Osteoblast (primary cell): ENCODE measurements at regions not wholly inside any gene's neighbourhood (a gene's known extent, or its start where the extent isn't known, plus 50 kb on each side); places are given as distances from the start of the nearest gene placed in this dataset.

Source experiments
- DNase-seq: peaks from one replicate; pipeline ENCODE4 v3.0.0; 2011; ENCODE audit warnings: low spot score, mixed read lengths; ENCODE audit not compliant: insufficient read length; ENCODE audit errors: missing footprints
- H2AFZ ChIP-seq: 2 replicates; pipeline ENCODE4 v1.6.0; 2011; ENCODE audit warnings: mild to moderate bottlenecking, low read length
- H3K27ac ChIP-seq: 2 replicates; pipeline ENCODE4 v1.5.1; 2011; ENCODE audit warnings: mild to moderate bottlenecking, low read depth, low read length, moderate library complexity
- H3K27me3 ChIP-seq: 2 replicates; pipeline ENCODE4 v1.6.0; 2012; ENCODE audit warnings: mild to moderate bottlenecking, control low read depth, inconsistent platforms, low read length, moderate library complexity; ENCODE audit not compliant: insufficient read depth
- H3K36me3 ChIP-seq: 2 replicates; pipeline ENCODE4 v1.5.1; 2011; ENCODE audit warnings: mild to moderate bottlenecking, low read length, control low read depth, moderate library complexity; ENCODE audit not compliant: insufficient read depth
- H3K4me1 ChIP-seq: 2 replicates; pipeline ENCODE4 v1.5.1; 2011; ENCODE audit warnings: mild to moderate bottlenecking, low read length, control low read depth, moderate library complexity; ENCODE audit not compliant: insufficient read depth
- H3K4me2 ChIP-seq: 2 replicates; pipeline ENCODE4 v1.6.0; 2011; ENCODE audit warnings: mild to moderate bottlenecking, low read length; ENCODE audit not compliant: insufficient read depth
- H3K4me3 ChIP-seq: fragments of 200-600 bp; sonication (generic); 3 replicates; pipeline ENCODE4 v1.5.1; 2012; ENCODE audit warnings: mild to moderate bottlenecking, low read length, inconsistent platforms; ENCODE audit not compliant: insufficient read depth
- H3K79me2 ChIP-seq: 2 replicates; pipeline ENCODE4 v1.6.0; 2012; ENCODE audit warnings: mild to moderate bottlenecking, low read length, control low read depth, inconsistent platforms; ENCODE audit not compliant: insufficient read depth
- H3K9me3 ChIP-seq: 2 replicates; pipeline ENCODE4 v1.5.1; 2011; ENCODE audit warnings: low read depth, low read length, control low read depth
- H4K20me1 ChIP-seq: 2 replicates; pipeline ENCODE4 v1.6.0; 2012; ENCODE audit warnings: mild to moderate bottlenecking, low read length, control low read depth; ENCODE audit not compliant: insufficient read depth
- CTCF ChIP-seq: IDR thresholded peaks from 2 replicates; pipeline ENCODE4 v1.5.1; 2011; ENCODE audit warnings: mild to moderate bottlenecking, low read depth, low read length, moderate library complexity; ENCODE audit errors: extremely low read depth

GRCh38 chr6:156627524-156627923, 149.7 kb upstream of the ARID1B start:
- no peak for DNase-seq
- H3K4me3 ChIP-seq: no peak overlapping the region
- no peak overlapping the region for H3K4me2 ChIP-seq
- no peak overlapping the region for H2AFZ ChIP-seq
- H4K20me1 ChIP-seq: no peaks in the 10 kb centered on the region
- no peak overlapping the region for H3K27ac ChIP-seq
- H3K79me2 ChIP-seq: no peaks in the 10 kb centered on the region
- TF ChIP-seq CTCF: no peak
- H3K4me1 ChIP-seq: no peaks in the 10 kb centered on the region
- H3K36me3 ChIP-seq: no peaks in the 10 kb centered on the region
- no peaks in the 10 kb centered on the region for H3K9me3 ChIP-seq
- H3K27me3 ChIP-seq: peaks cover 6% of the 10 kb centered on the region

DNA sequence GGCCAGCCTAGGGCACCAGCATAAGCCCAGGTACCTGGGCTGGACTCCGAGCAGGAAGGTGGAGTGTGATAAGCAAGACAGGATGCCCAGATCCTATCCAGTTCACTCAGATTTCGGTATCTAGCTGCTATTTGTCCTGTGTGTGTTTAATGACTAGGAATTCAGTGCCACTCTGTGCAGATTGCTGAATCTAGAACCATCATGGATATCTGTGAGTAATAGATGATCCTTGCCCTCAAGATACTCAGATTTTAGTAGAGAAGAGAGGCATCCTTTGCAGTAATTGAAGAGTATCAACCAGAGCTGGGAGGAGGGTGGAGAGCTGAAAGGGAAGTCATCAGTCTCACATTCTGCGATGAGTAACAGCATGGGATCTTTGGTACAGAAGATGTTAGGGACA, 155.0 kb upstream of the ARID1B start:
- H3K4me2 ChIP-seq: no peak overlapping the region
- H3K4me3 ChIP-seq: no peak overlapping the region
- no peaks in the 10 kb centered on the region for H4K20me1 ChIP-seq
- H3K79me2 ChIP-seq: no peaks in the 10 kb centered on the region
- no peak for DNase-seq
- H3K36me3 ChIP-seq: no peaks in the 10 kb centered on the region
- no peaks in the 10 kb centered on the region for H3K4me1 ChIP-seq
- H3K27ac ChIP-seq: no peak overlapping the region
- no peak overlapping the region for H2AFZ ChIP-seq
- TF ChIP-seq CTCF: no peak
- H3K9me3 ChIP-seq: no peaks in the 10 kb centered on the region
- peaks cover 11% of the 10 kb centered on the region for H3K27me3 ChIP-seq

- no peaks in the 10 kb centered on the region for H3K36me3 ChIP-seq
- no peaks in the 10 kb centered on the region for H3K4me1 ChIP-seq
- H2AFZ ChIP-seq: no peak overlapping the region
- no peak overlapping the region for H3K4me2 ChIP-seq
- DNase-seq: no peak
- H3K27ac ChIP-seq: no peak overlapping the region
- no peaks in the 10 kb centered on the region for H4K20me1 ChIP-seq
- H3K79me2 ChIP-seq: no peaks in the 10 kb centered on the region
- TF ChIP-seq CTCF: no peak
- no peak overlapping the region for H3K4me3 ChIP-seq
- H3K9me3 ChIP-seq: no peaks in the 10 kb centered on the region
- H3K27me3 ChIP-seq: peaks cover 11% of the 10 kb centered on the region
These were observed 156.8 kb upstream of the ARID1B start for GRCh38 chr6:156620331-156620730.

GRCh38 chr6:156618600-156619205, 158.5 kb upstream of the ARID1B start:
- DNase-seq: no peak
- H3K4me1 ChIP-seq: no peaks in the 10 kb centered on the region
- no peak overlapping the region for H3K27ac ChIP-seq
- H3K79me2 ChIP-seq: no peaks in the 10 kb centered on the region
- no peak overlapping the region for H2AFZ ChIP-seq
- TF ChIP-seq CTCF: no peak
- H3K4me3 ChIP-seq: no peak overlapping the region
- H3K27me3 ChIP-seq: peaks cover 11% of the 10 kb centered on the region
- H3K36me3 ChIP-seq: no peaks in the 10 kb centered on the region
- no peaks in the 10 kb centered on the region for H4K20me1 ChIP-seq
- H3K4me2 ChIP-seq: no peak overlapping the region
- no peaks in the 10 kb centered on the region for H3K9me3 ChIP-seq
